ENCODE measurements at regions not wholly inside any gene's neighbourhood (a gene's known extent, or its start where the extent isn't known, plus 50 kb on each side); places are given as distances from the start of the nearest gene placed in this dataset.

- Histone ChIP-seq H3K27ac (replicated peaks; ENCODE audit: low read length) (no peak overlapping the region), H2BK120ac (ENCODE audit: low read depth, low read length) (no peak overlapping the region), H3K9me3 (replicated peaks in 1 of 2; ENCODE audit: control insufficient read depth in 2 of 2, insufficient read depth in 1 of 2, low read depth in 1 of 2, low read length in 2 of 2) (no peaks in the 10 kb centered on the region), H2BK12ac (ENCODE audit: low read length) (no peak overlapping the region), H3K4me3 (ENCODE audit: low read length in 2 of 2) (no peak overlapping the region), H3K79me1 (ENCODE audit: low read depth, low read length) (no peaks in the 10 kb centered on the region), H2AK5ac (ENCODE audit: low read depth, low read length) (no peak overlapping the region), H3K14ac (ENCODE audit: low read length) (no peak overlapping the region), H3K4ac (ENCODE audit: low read length) (no peak overlapping the region), H3K4me1 (ENCODE audit: control insufficient read depth in 2 of 2, insufficient read depth in 1 of 2, low read depth in 1 of 2, low read length in 2 of 2) (no peaks in the 10 kb centered on the region), H3K36me3 (replicated peaks in 1 of 2; ENCODE audit: control insufficient read depth in 2 of 2, insufficient read depth in 2 of 2, low read length in 2 of 2) (no peaks in the 10 kb centered on the region), H2BK5ac (ENCODE audit: low read length) (no peak overlapping the region), H3K23ac (ENCODE audit: low read depth, low read length, poor library complexity) (no peak overlapping the region), H3K18ac (ENCODE audit: low read length) (no peak overlapping the region), H3K9ac (ENCODE audit: low read depth, low read length, poor library complexity) (no peak overlapping the region), H3K27me3 (ENCODE audit: control insufficient read depth in 3 of 3, insufficient read depth in 3 of 3, low read depth in 1 of 3, low read length in 3 of 3) (no peaks in the 10 kb centered on the region), H4K8ac (ENCODE audit: low read depth, low read length) (no peak overlapping the region), H2AFZ (ENCODE audit: low read length) (no peak overlapping the region), H2BK15ac (ENCODE audit: low read length) (no peak overlapping the region), H3K4me2 (ENCODE audit: insufficient read depth, low read length, poor library complexity, severe bottlenecking) (no peak overlapping the region), H4K91ac (ENCODE audit: low read depth, low read length, poor library complexity) (no peak overlapping the region)
- no CpG with 5 or more reads among the region's 2 CpGs for WGBS, 2 donors (ENCODE audit: extremely low coverage in 2 of 2, insufficient read length in 2 of 2, insufficient replicate concordance in 1 of 2)
- no peak for DNase-seq (ENCODE audit: low spot score)
These were observed 81.5 kb upstream of the F13A1 start for GRCh38 chr6:6402006-6402405.

- no peak overlapping the region for H3K9ac ChIP-seq (ENCODE audit: low read depth, low read length, poor library complexity)
- H3K36me3 ChIP-seq (replicated peaks in 1 of 2; ENCODE audit: control insufficient read depth in 2 of 2, insufficient read depth in 2 of 2, low read length in 2 of 2): no peaks in the 10 kb centered on the region
- no peaks in the 10 kb centered on the region for H3K4me1 ChIP-seq (ENCODE audit: control insufficient read depth in 2 of 2, insufficient read depth in 1 of 2, low read depth in 1 of 2, low read length in 2 of 2)
- no peak overlapping the region for H2AFZ ChIP-seq (ENCODE audit: low read length)
- H2AK5ac ChIP-seq (ENCODE audit: low read depth, low read length): no peak overlapping the region
- H3K79me1 ChIP-seq (ENCODE audit: low read depth, low read length): no peaks in the 10 kb centered on the region
- WGBS, 2 donors (ENCODE audit: extremely low coverage in 2 of 2, insufficient read length in 2 of 2, insufficient replicate concordance in 1 of 2): no CpG with 5 or more reads among the region's 6 CpGs
- H4K91ac ChIP-seq (ENCODE audit: low read depth, low read length, poor library complexity): no peak overlapping the region
- H3K23ac ChIP-seq (ENCODE audit: low read depth, low read length, poor library complexity): no peak overlapping the region
- no peak overlapping the region for H2BK15ac ChIP-seq (ENCODE audit: low read length)
- no peak overlapping the region for H3K27ac ChIP-seq (replicated peaks; ENCODE audit: low read length)
- H2BK120ac ChIP-seq (ENCODE audit: low read depth, low read length): no peak overlapping the region
- no peaks in the 10 kb centered on the region for H3K9me3 ChIP-seq (replicated peaks in 1 of 2; ENCODE audit: control insufficient read depth in 2 of 2, insufficient read depth in 1 of 2, low read depth in 1 of 2, low read length in 2 of 2)
- no peak overlapping the region for H3K4ac ChIP-seq (ENCODE audit: low read length)
- no peak for DNase-seq (ENCODE audit: low spot score)
- H3K18ac ChIP-seq (ENCODE audit: low read length): no peak overlapping the region
- no peaks in the 10 kb centered on the region for H3K27me3 ChIP-seq (ENCODE audit: control insufficient read depth in 3 of 3, insufficient read depth in 3 of 3, low read depth in 1 of 3, low read length in 3 of 3)
- H2BK12ac ChIP-seq (ENCODE audit: low read length): no peak overlapping the region
- H3K14ac ChIP-seq (ENCODE audit: low read length): no peak overlapping the region
- no peak overlapping the region for H3K4me3 ChIP-seq (ENCODE audit: low read length in 2 of 2)
- no peak overlapping the region for H2BK5ac ChIP-seq (ENCODE audit: low read length)
- no peak overlapping the region for H3K4me2 ChIP-seq (ENCODE audit: insufficient read depth, low read length, poor library complexity, severe bottlenecking)
- no peak overlapping the region for H4K8ac ChIP-seq (ENCODE audit: low read depth, low read length)
These were observed 82.1 kb upstream of the F13A1 start for GRCh38 chr6:6402591-6402990.

DNA sequence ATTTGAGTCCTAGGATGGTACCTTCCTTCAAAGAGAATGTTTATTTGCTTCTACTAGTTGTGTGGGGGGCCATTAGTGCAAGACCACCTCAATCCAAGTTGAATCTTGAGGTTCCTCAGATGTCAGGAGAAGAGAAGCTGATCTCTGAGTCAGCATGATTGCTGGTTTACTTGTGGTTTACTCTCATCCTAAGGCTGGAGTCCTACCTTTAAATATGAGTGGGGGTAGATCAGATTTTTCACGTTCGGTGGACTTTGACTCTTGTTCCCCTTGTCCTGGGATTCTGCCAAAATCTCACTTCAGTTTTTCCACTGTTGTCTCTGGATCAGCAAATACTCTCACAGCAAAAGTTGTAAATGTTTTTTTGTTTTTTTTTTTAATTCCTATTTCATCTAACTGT lies 84.6 kb upstream of the F13A1 start:
- no peak overlapping the region for H3K4ac ChIP-seq (ENCODE audit: low read length)
- no peaks in the 10 kb centered on the region for H3K36me3 ChIP-seq (replicated peaks in 1 of 2; ENCODE audit: control insufficient read depth in 2 of 2, insufficient read depth in 2 of 2, low read length in 2 of 2)
- no peak overlapping the region for H3K9ac ChIP-seq (ENCODE audit: low read depth, low read length, poor library complexity)
- no peak overlapping the region for H3K23ac ChIP-seq (ENCODE audit: low read depth, low read length, poor library complexity)
- H3K4me1 ChIP-seq (ENCODE audit: control insufficient read depth in 2 of 2, insufficient read depth in 1 of 2, low read depth in 1 of 2, low read length in 2 of 2): no peaks in the 10 kb centered on the region
- H3K4me2 ChIP-seq (ENCODE audit: insufficient read depth, low read length, poor library complexity, severe bottlenecking): no peak overlapping the region
- no peak overlapping the region for H2AFZ ChIP-seq (ENCODE audit: low read length)
- H3K4me3 ChIP-seq (ENCODE audit: low read length in 2 of 2): no peak overlapping the region
- H2AK5ac ChIP-seq (ENCODE audit: low read depth, low read length): no peak overlapping the region
- WGBS, 2 donors (ENCODE audit: extremely low coverage in 2 of 2, insufficient read length in 2 of 2, insufficient replicate concordance in 1 of 2): no CpG with 5 or more reads among the region's 2 CpGs
- no peaks in the 10 kb centered on the region for H3K79me1 ChIP-seq (ENCODE audit: low read depth, low read length)
- H3K27ac ChIP-seq (replicated peaks; ENCODE audit: low read length): no peak overlapping the region
- no peak overlapping the region for H3K18ac ChIP-seq (ENCODE audit: low read length)
- no peaks in the 10 kb centered on the region for H3K27me3 ChIP-seq (ENCODE audit: control insufficient read depth in 3 of 3, insufficient read depth in 3 of 3, low read depth in 1 of 3, low read length in 3 of 3)
- no peak overlapping the region for H4K8ac ChIP-seq (ENCODE audit: low read depth, low read length)
- no peak overlapping the region for H4K91ac ChIP-seq (ENCODE audit: low read depth, low read length, poor library complexity)
- no peak overlapping the region for H2BK5ac ChIP-seq (ENCODE audit: low read length)
- no peak overlapping the region for H2BK15ac ChIP-seq (ENCODE audit: low read length)
- no peak overlapping the region for H3K14ac ChIP-seq (ENCODE audit: low read length)
- no peak overlapping the region for H2BK120ac ChIP-seq (ENCODE audit: low read depth, low read length)
- H3K9me3 ChIP-seq (replicated peaks in 1 of 2; ENCODE audit: control insufficient read depth in 2 of 2, insufficient read depth in 1 of 2, low read depth in 1 of 2, low read length in 2 of 2): no peaks in the 10 kb centered on the region
- H2BK12ac ChIP-seq (ENCODE audit: low read length): no peak overlapping the region
- DNase-seq (ENCODE audit: low spot score): no peak

DNA sequence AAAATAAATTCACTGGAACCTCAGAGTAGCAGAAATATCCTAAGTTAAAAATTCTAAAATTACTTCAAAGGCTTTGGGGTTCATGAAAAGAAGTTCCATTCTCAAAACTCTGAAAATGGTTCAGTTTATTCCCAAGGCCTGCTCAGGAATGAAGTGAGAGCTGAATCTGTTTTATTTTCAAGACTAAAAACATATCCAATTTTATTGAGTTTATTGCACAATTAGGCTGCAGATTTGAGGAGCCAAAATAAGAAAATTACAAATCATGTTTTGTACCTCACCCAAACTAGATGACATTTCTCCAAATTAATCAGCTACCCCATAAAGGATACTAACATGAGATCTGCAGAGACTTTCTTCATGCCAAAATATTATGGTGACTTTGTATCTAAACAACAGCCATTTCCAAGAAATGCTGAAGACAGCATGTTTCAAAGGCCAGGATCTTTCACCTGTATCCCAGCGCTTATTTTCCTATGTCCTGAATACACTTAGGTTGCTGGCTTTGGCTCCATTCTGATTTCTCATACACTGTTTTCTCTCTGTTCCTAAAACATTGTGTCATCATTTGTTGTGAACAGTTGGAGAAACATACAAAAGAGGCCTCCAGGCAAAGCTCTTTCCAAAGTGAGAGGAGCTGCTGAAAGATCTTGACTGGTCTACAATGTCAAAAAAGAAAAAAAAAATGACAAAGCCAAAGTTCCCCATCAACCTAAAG lies 85.7 kb upstream of the F13A1 start:
- H4K91ac ChIP-seq (ENCODE audit: low read depth, low read length, poor library complexity): no peak overlapping the region
- WGBS, 2 donors (ENCODE audit: extremely low coverage in 2 of 2, insufficient read length in 2 of 2, insufficient replicate concordance in 1 of 2): no CpG with 5 or more reads among the region's 1 CpG
- H3K36me3 ChIP-seq (replicated peaks in 1 of 2; ENCODE audit: control insufficient read depth in 2 of 2, insufficient read depth in 2 of 2, low read length in 2 of 2): no peaks in the 10 kb centered on the region
- no peak overlapping the region for H2BK5ac ChIP-seq (ENCODE audit: low read length)
- H3K27me3 ChIP-seq (ENCODE audit: control insufficient read depth in 3 of 3, insufficient read depth in 3 of 3, low read depth in 1 of 3, low read length in 3 of 3): no peaks in the 10 kb centered on the region
- H3K9ac ChIP-seq (ENCODE audit: low read depth, low read length, poor library complexity): no peak overlapping the region
- no peak overlapping the region for H3K27ac ChIP-seq (replicated peaks; ENCODE audit: low read length)
- H4K8ac ChIP-seq (ENCODE audit: low read depth, low read length): no peak overlapping the region
- H3K23ac ChIP-seq (ENCODE audit: low read depth, low read length, poor library complexity): no peak overlapping the region
- no peak overlapping the region for H2AFZ ChIP-seq (ENCODE audit: low read length)
- H3K4ac ChIP-seq (ENCODE audit: low read length): no peak overlapping the region
- H3K4me2 ChIP-seq (ENCODE audit: insufficient read depth, low read length, poor library complexity, severe bottlenecking): no peak overlapping the region
- no peak overlapping the region for H2BK15ac ChIP-seq (ENCODE audit: low read length)
- H3K4me3 ChIP-seq (ENCODE audit: low read length in 2 of 2): no peak overlapping the region
- no peaks in the 10 kb centered on the region for H3K79me1 ChIP-seq (ENCODE audit: low read depth, low read length)
- H3K14ac ChIP-seq (ENCODE audit: low read length): no peak overlapping the region
- H3K4me1 ChIP-seq (ENCODE audit: control insufficient read depth in 2 of 2, insufficient read depth in 1 of 2, low read depth in 1 of 2, low read length in 2 of 2): no peaks in the 10 kb centered on the region
- H3K9me3 ChIP-seq (replicated peaks in 1 of 2; ENCODE audit: control insufficient read depth in 2 of 2, insufficient read depth in 1 of 2, low read depth in 1 of 2, low read length in 2 of 2): no peaks in the 10 kb centered on the region
- no peak overlapping the region for H2BK12ac ChIP-seq (ENCODE audit: low read length)
- no peak for DNase-seq (ENCODE audit: low spot score)
- H2BK120ac ChIP-seq (ENCODE audit: low read depth, low read length): no peak overlapping the region
- no peak overlapping the region for H2AK5ac ChIP-seq (ENCODE audit: low read depth, low read length)
- no peak overlapping the region for H3K18ac ChIP-seq (ENCODE audit: low read length)

Data from neuronal stem cell (in vitro differentiated cells).